Nephron progenitor cell (in vitro differentiated cells): ENCODE measurements at regions not wholly inside any gene's neighbourhood (a gene's known extent, or its start where the extent isn't known, plus 50 kb on each side); places are given as distances from the start of the nearest gene placed in this dataset.

ENCODE experiments used
- DNase-seq: peaks from one replicate; pipeline ENCODE4 v3.0.0; 2021
- H3K27ac Mint-ChIP-seq: 2 replicates; pipeline ENCODE4 v1.8.0; 2021; ENCODE audit warnings: mild to moderate bottlenecking, moderate library complexity, mixed read lengths
- H3K27me3 Mint-ChIP-seq: 2 replicates; pipeline ENCODE4 v1.8.0; 2021; ENCODE audit warnings: mild to moderate bottlenecking, low read depth, mixed read lengths; ENCODE audit not compliant: poor library complexity
- H3K36me3 Mint-ChIP-seq: 2 replicates; pipeline ENCODE4 v1.8.0; 2021; ENCODE audit warnings: low read depth, mixed read lengths
- H3K4me1 Mint-ChIP-seq: 2 replicates; pipeline ENCODE4 v1.8.0; 2021; ENCODE audit warnings: mixed read lengths
- H3K4me3 Mint-ChIP-seq: 2 replicates; pipeline ENCODE4 v1.8.0; 2021; ENCODE audit warnings: mild to moderate bottlenecking, moderate library complexity, mixed read lengths
- H3K9me3 Mint-ChIP-seq: 2 replicates; pipeline ENCODE4 v1.8.0; 2021; ENCODE audit warnings: mild to moderate bottlenecking, moderate library complexity, mixed read lengths
- TF ChIP-seq, protein P1 (sequence below): fragments of 200-600 bp; sonication (generic); IDR thresholded peaks from 2 replicates; pipeline ENCODE4 v1.5.0; 2021; ENCODE audit warnings: antibody characterized with exemption

DNA sequence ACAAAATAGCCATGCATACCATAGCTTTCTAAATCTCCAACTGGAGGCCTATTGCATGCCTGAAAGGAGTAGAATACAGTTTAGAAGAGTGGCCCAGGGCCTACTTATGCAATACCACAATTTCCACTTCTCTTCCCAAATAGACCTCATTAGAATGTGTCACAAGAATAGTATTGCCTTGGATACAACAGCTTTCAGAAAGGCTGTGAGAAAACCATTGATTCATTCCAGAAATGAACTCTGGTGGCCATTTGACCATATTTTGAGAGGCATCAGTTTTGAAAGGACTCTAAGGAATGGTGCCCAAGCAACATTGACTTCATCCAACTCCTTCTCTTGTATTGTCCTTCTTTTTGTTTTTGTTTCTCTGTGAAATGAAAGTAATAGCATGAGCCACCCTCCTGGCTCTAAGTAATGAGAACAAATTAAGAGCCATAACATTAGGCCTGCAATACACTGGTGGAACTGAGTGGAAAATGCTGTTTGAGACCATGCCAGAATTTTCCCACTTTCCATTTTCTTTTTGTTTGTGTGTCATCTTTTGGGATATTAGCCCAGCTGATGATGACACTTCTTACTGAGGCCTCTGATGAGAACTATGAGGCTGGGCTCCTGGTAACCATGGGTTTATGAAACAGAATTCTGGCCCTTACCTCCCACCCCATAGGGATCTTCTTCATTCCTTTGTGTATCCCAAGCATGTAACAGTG is 90.2 kb downstream of the TMEM174 start:
- Mint-ChIP-seq H3K27ac (no peak overlapping the region), H3K4me1 (peaks cover 38% of the 10 kb centered on the region), H3K36me3 (no peaks in the 10 kb centered on the region), H3K9me3 (no peaks in the 10 kb centered on the region), H3K27me3 (peaks cover 20% of the 10 kb centered on the region), H3K4me3 (no peak overlapping the region)
- TF ChIP-seq, protein P1, sequence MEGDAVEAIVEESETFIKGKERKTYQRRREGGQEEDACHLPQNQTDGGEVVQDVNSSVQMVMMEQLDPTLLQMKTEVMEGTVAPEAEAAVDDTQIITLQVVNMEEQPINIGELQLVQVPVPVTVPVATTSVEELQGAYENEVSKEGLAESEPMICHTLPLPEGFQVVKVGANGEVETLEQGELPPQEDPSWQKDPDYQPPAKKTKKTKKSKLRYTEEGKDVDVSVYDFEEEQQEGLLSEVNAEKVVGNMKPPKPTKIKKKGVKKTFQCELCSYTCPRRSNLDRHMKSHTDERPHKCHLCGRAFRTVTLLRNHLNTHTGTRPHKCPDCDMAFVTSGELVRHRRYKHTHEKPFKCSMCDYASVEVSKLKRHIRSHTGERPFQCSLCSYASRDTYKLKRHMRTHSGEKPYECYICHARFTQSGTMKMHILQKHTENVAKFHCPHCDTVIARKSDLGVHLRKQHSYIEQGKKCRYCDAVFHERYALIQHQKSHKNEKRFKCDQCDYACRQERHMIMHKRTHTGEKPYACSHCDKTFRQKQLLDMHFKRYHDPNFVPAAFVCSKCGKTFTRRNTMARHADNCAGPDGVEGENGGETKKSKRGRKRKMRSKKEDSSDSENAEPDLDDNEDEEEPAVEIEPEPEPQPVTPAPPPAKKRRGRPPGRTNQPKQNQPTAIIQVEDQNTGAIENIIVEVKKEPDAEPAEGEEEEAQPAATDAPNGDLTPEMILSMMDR, result no peak
- no peak for DNase-seq

- DNase-seq, result no peak
- Mint-ChIP-seq H3K36me3 (no peaks in the 10 kb centered on the region), H3K27ac (no peak overlapping the region), H3K4me1 (no peaks in the 10 kb centered on the region), H3K9me3 (peaks cover 18% of the 10 kb centered on the region), H3K4me3 (no peak overlapping the region), H3K27me3 (peaks cover 22% of the 10 kb centered on the region)
- TF ChIP-seq, protein P1, result no peak
Observed at GRCh38 chr5:73256862-73257261, 83.9 kb downstream of the TMEM174 start.

DNA sequence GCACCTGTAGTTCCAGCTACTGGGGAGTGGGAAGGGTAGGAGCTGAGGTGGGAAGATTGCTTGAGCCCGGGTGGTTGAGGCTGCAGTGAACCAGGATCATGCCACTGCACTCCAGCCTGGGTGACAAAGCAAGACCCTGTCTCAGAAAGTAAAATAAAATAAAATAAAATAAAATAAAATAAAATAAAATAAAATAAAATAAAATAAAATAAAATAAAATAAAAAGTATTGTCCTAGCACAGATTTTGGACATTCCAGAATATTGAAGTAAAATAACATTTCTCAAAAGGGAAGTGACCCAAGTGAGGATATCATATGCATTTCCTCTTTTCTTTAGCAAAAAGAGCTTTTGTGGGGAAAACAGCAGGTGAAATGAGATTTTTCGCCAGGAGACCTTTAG is 83.5 kb downstream of the TMEM174 start:
- H3K9me3 Mint-ChIP-seq, result peaks cover 18% of the 10 kb centered on the region
- no peaks in the 10 kb centered on the region for H3K36me3 Mint-ChIP-seq
- no peak overlapping the region for H3K27ac Mint-ChIP-seq
- no peak overlapping the region for H3K4me3 Mint-ChIP-seq
- TF ChIP-seq, protein P1, result no peak
- peaks cover 19% of the 10 kb centered on the region for H3K27me3 Mint-ChIP-seq
- H3K4me1 Mint-ChIP-seq, result no peaks in the 10 kb centered on the region
- no peak for DNase-seq

DNA sequence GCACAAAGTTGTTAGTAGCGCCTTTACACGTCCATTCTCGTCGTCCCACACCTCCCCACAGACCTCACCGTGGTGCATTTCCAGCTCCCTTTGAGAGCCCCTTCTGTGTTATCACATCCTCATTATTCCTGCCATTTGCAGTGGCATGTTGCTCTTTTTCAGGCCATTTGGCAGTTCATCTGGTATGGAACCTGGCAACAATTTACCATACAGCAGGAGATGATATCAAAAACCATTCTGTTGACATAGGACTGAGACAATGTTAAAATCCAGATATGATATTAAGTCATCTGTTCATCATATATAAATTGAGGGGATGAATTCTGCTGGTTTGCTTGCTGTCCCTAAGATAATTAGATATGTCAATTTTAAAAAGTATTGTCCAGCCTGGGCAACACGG is 83.0 kb downstream of the TMEM174 start:
- Mint-ChIP-seq H3K27ac (no peak overlapping the region), H3K27me3 (peaks cover 19% of the 10 kb centered on the region), H3K36me3 (no peaks in the 10 kb centered on the region), H3K9me3 (peaks cover 18% of the 10 kb centered on the region), H3K4me1 (no peaks in the 10 kb centered on the region), H3K4me3 (no peak overlapping the region)
- TF ChIP-seq, protein P1, result no peak
- no peak for DNase-seq

DNA sequence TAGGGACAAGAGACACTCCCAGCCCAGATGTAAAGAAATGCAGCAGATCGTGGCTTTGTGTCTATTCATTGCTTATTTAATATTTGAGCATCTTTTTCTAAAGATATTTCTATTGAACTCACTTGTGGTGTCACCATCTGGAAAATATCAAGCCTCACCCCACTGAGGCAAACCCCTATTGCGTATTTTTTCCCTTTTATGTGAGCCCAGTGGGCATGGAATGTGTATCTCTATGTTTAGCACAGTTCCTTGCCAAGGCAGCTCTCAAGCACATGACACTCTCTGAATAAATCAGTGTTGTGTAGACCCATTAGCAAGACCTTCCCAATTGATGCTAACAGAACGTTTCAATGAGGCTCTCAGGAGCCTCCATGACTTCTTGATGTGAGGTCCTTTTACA is 81.6 kb downstream of the TMEM174 start:
- Mint-ChIP-seq H3K4me3 (no peak overlapping the region), H3K27me3 (peaks cover 17% of the 10 kb centered on the region), H3K9me3 (peaks cover 18% of the 10 kb centered on the region), H3K4me1 (no peaks in the 10 kb centered on the region), H3K36me3 (no peaks in the 10 kb centered on the region), H3K27ac (no peak overlapping the region)
- DNase-seq, result no peak
- TF ChIP-seq, protein P1, result no peak

DNA sequence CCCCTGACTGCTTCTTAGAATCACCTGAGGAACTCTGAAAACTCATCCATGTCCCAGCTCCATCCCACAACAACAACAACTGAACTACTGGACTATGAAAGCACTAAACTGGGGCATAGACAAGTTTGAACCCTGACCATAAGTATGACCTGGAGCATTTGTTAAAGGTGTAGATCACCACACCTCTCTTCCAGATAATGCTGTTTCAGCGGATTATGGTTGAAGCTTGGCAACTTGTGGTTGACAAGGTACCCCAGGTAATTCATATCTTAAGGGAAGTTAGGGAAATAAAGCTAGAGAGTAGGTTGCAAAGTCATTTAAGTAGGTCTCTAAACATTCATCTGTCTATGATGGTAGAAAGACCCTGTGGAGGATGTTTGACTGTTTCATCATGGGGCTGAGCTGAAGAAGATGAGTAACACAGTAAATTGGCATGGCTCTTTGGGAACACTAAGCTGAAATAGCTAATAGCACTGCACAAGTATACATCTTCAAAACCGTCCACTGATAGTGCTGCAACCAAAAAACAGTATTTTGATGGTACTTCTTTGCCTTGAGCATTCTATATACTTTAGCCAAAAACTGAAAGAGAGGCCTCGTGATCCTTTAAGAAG is 80.2 kb downstream of the TMEM174 start:
- DNase-seq, result no peak
- Mint-ChIP-seq H3K27ac (no peak overlapping the region), H3K9me3 (peaks cover 18% of the 10 kb centered on the region), H3K4me3 (no peak overlapping the region), H3K27me3 (peaks cover 21% of the 10 kb centered on the region), H3K4me1 (no peaks in the 10 kb centered on the region), H3K36me3 (no peaks in the 10 kb centered on the region)
- TF ChIP-seq, protein P1, result no peak
